SH-SY5Y (cell line): ENCODE measurements at regions not wholly inside any gene's neighbourhood (a gene's known extent, or its start where the extent isn't known, plus 50 kb on each side); places are given as distances from the start of the nearest gene placed in this dataset.

Experiments used
- GATA2 ChIP-seq: IDR thresholded peaks from 2 replicates; pipeline ENCODE4 v1.6.1; 2011; ENCODE audit warnings: mild to moderate bottlenecking, low read depth, low read length
- GATA3 ChIP-seq: IDR thresholded peaks from 2 replicates; pipeline ENCODE4 v1.6.1; 2011; ENCODE audit warnings: low read depth, mild to moderate bottlenecking, low read length, moderate library complexity

DNA sequence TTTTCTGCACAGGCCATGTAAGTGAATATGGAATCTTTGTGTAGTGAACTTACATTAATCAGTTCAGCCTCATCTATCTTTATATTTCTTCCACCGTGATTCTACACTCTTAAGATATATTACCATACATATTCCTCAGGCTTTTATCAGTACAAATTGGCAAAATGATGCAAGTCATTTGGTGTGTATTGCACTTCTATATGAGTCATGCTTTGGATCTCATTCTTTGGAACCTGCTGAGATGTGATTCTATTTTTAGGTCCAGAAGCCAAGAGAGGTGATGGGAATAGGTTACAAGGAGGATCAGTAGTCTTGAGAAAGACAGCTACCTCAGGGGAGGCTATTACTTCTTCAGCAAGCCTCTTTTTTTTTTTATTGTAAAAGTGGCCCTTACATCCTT is 204.4 kb downstream of the ZNF330 start:
- TF ChIP-seq GATA2 (no peak), GATA3 (no peak)
